ENCODE measurements at regions not wholly inside any gene's neighbourhood (a gene's known extent, or its start where the extent isn't known, plus 50 kb on each side); places are given as distances from the start of the nearest gene placed in this dataset.
"Not testable (repeated sequence)": the region's sequence is repeated elsewhere in the genome, so short reads cannot be mapped to it uniquely, and the experiment has no call there.

- no peak for DNase-seq (ENCODE audit: insufficient read length, low spot score)
- no peak for FAIRE-seq
Observed at GRCh38 chr5:112566251-112566650, 147.2 kb upstream of the EPB41L4A start.

DNA sequence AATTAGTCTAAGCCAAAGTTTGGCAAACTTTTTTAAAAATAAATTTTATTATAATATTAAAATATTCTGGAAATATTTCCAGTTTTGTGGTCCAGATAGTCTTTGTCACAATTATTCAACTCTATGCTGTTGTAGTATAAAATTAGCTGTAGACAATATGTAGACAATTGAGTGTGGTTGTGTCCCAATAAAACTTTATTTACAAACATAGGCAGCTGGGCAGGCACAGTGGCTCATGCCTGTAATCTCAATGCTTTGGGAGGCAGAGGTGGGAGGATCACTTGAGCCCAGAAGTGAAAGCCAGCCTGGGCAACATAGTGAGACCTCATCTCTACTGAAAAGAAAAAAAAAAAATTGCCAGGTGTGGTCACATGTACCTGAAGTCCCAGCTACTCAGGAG lies 150.5 kb upstream of the EPB41L4A start:
- no peak for FAIRE-seq
- no peak for DNase-seq (ENCODE audit: insufficient read length, low spot score)

DNA sequence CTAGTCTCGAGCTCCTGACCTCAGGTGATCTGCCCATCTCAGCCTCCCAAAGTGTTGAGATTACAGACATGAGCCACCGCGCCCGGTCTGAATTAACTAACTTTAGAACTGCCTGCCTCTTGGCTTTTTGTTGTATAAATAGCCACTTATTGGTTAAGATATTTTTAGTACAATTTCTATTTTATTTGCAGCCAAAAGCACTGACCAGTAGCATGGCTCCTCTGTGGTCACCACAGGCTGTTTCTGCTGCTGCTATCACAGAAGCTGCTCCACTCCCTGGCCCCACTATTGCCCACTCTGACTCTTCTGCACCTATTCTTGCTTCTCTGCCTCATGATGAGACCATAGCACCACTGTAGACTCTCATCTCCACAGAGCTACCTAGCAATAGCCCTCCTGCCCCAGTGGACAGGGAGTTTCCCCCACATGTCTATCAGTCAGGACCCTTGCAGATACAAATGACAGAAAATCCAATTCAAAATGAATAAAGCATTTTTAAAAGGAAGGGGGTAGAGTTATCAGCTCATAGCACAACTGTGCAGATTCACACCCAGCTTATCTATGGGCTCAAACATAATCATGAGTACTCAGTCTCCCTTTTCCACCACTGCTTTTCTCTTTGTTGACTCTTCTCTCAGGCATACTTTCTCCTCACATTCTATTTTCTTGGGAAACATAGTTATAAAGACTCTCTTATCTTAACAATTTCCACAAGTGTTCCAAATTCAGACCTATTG lies 151.8 kb upstream of the EPB41L4A start:
- no peak for DNase-seq (ENCODE audit: insufficient read length, low spot score)
- no peak for FAIRE-seq

- DNase-seq (ENCODE audit: insufficient read length, low spot score) (no peak), FAIRE-seq (no peak)
Observed at GRCh38 chr5:112573441-112573840, 154.4 kb upstream of the EPB41L4A start.

DNA sequence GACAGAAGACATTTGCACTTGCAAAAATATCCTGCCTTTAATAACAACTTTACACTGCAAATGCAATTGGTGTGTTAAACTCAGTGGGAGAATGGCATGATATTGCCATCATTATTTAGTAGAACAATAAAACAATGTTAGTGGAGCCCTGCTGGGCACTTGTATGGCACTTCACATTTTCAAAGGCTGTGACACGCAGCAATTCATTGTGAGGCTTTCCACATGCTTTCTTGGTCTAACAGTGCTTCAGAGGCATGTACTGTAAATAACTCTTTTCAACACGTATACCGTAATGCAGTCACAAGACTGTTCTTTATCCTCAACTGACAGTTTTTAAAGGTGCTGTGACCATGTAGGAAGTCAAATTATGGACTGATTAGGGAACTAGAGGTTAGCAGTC lies 155.5 kb upstream of the EPB41L4A start:
- DNase-seq (ENCODE audit: insufficient read length, low spot score): no peak
- no peak for FAIRE-seq

GRCh38 chr5:112576298-112576925 lies 157.3 kb upstream of the EPB41L4A start:
- FAIRE-seq (no peak), DNase-seq (ENCODE audit: insufficient read length, low spot score) (no peak)

GRCh38 chr5:112579599-112580170 lies 158.0 kb upstream of the APC start:
- FAIRE-seq (no peak), DNase-seq (ENCODE audit: insufficient read length, low spot score) (no peak)

DNA sequence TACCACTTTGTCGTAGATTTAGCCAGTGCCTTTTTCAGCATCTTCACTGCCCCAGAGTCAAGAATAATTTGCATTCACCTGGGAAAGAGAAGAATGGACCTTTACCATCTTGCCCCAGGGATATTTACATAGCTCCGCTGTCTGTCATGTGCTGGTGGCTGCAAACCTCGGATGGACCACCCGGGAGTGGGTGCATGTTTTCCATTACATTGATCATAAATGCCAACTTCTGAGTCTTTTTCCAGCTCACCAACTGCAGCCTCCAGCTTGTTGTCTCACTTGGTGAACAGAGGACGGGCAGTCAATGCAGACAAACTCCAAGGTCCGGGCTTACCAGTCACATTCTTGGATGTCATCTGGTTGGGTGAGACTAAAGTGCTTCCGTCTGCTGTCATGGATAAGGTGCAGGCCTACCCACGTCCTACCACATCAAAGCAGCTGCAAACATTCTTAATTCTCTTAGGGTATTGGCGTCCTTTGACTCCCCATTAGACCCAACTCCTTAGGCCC lies 155.8 kb upstream of the APC start:
- FAIRE-seq: no peak
- no peak for DNase-seq (ENCODE audit: insufficient read length, low spot score)

- FAIRE-seq (no peak), DNase-seq (ENCODE audit: insufficient read length, low spot score) (no peak)
Observed at GRCh38 chr5:112583166-112583565, 154.5 kb upstream of the APC start.

- DNase-seq (ENCODE audit: insufficient read length, low spot score): no peak
- no peak for FAIRE-seq
Observed at GRCh38 chr5:112584781-112585180, 152.9 kb upstream of the APC start.

DNA sequence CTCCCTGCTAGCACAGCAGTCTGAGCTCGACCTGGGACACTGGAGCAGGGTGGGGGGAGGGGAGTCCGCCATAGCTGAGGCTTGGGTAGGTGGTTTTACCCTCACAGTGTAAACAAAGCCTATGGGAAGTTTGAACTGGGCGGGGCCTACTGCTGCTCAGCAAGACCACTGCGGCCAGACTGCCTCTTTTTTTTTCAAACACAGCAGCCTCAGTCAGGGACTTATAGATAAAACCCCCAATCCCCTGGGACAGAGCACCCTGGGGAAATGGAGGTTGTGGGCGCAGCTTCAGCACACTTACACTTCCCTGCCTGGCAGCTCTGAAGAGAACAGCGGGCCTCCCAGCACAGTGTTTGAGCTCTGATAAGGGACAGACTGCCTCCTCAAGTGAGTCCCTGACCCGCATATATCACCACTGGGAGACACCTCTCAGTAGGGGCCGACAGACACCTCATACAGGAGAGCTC lies 151.1 kb upstream of the APC start:
- DNase-seq (ENCODE audit: insufficient read length, low spot score): no peak
- no peak for FAIRE-seq

- not testable (repeated sequence) for DNase-seq (ENCODE audit: insufficient read length, low spot score); FAIRE-seq
Observed at GRCh38 chr5:112590858-112591257, 146.8 kb upstream of the APC start.

DNA sequence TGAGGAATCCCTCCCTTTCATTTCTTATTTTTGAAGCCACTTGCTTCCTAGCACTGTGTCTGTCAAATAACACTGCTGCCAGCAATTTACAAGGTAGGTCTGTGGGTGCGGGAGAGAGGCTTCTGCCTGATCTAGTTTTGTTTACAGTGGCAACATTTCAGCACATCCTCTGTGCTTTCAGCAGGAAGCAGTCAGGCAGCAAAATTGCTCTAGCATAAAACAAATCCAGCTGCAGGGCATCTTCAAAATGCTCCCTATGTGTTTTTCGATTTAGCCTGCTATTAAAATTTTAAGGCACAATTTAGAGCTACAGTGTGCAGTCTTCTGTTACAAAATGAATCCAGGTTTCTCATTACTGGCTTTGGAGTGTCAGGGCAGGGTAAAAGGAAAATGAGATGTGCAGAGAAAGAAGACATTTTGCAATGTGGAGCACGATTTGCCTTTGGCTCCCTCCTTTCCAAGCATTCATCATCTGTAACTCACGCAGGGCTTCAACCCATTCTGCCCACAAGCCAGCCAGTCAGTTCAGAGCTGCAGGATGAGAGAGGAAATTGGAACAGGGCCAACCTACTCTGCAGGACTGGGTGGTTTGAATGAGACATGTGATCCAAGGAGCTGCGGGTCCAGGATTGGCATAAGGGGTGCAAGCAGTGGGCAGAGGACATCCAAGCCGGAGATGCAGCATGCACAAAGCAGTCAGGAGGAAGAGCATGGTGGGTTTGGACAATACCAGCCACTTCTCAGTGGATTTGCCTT lies 143.4 kb upstream of the APC start:
- DNase-seq (ENCODE audit: insufficient read length, low spot score): no peak
- FAIRE-seq: no peak

GRCh38 chr5:112594941-112595340 lies 142.7 kb upstream of the APC start:
- FAIRE-seq (no peak), DNase-seq (ENCODE audit: insufficient read length, low spot score) (no peak)

DNA sequence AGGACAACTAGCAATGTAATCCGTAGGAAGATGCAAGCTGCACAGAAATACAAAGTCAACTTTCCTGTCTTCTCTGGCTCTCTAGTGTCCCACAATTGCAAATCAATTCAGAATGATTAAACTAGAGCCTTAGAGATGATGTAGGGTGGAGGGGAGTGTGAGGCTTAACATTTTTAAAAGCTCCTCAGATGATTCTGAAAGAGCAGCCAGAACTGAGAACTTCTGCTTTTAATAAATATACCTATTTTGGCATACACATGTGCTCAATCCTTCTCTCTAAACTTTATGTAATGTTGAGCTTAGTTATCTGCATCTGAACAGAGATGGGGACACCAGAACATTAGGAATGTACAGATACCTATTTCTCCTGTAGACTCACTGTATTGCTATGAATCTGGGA lies 139.9 kb upstream of the APC start:
- FAIRE-seq: no peak

DNA sequence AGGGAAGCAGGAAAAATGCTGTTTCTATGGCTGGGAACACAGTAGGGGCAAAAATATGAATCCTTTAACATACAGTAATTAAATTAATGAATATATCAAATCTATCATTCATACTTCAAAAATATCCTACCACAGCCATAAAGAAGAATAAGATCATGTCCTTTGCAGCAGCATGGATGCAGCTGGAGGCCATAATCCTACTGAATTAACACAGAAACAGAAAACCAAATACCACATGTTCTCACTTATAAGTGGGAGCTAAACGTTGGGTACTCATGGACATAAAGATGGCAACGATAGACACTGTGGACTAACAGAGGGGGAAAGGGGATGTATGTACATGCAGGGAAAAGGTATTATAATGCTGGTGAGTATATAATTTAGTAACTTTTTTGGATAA lies 137.2 kb upstream of the APC start:
- not testable (repeated sequence) for FAIRE-seq; DNase-seq (ENCODE audit: insufficient read length, low spot score)

More for the DNA sequence above, 139.9 kb upstream of the APC start:
- no peak for DNase-seq (ENCODE audit: insufficient read length, low spot score)

GRCh38 chr5:112604732-112605630 lies 132.7 kb upstream of the APC start:
- FAIRE-seq (no peak), DNase-seq (ENCODE audit: insufficient read length, low spot score) (no peak)

DNA sequence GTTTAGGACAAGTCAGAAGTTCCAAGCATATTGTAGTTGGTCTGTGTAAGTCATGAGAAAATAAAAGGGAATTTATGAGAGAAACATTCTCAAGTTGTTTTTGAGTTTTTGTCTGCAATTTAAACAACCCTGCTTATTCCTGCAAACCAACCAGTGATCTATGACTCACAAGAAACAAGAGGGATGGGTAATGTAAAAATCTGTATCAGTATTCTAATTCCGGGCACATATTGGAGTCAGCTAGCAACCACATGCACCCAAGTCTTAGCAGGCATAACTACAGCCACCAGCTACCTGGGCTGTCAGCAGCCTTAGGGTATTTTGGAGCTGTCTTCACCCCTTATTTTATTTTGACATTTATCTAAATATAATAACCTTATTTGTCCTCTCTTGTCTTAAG lies 128.7 kb upstream of the APC start:
- no peak for FAIRE-seq
- no peak for DNase-seq (ENCODE audit: insufficient read length, low spot score)

- DNase-seq (ENCODE audit: insufficient read length, low spot score): no peak
- FAIRE-seq: no peak
Observed at GRCh38 chr5:112612663-112613062, 125.0 kb upstream of the APC start.

DNA sequence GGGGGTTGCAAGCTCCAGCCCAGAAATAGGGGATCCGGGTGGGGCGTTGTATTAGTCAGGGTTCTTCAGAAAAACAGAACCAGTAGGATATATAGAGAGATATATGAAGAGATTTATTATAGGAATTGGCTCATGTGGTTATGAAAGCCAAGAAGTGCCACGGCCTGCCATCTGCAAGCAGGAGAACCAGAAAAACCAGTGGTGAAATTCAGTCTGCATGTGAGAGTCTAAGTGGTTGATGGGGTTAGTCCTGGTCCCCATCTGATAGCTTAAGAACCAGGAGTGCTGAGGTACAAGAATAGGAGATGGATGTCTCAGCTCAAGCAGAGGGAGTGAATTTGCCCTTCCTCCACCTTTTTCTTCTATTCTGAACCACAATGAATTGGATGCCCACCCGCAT lies 123.4 kb upstream of the APC start:
- FAIRE-seq (no peak), DNase-seq (ENCODE audit: insufficient read length, low spot score) (no peak)

Measured in HTR-8/SVneo (cell line).